BJ (cell line): ENCODE measurements at regions not wholly inside any gene's neighbourhood (a gene's known extent, or its start where the extent isn't known, plus 50 kb on each side); places are given as distances from the start of the nearest gene placed in this dataset.

Experiments used
- CTCF ChIA-PET: fragments of 350-600 bp; formaldehyde crosslinking; extraction: SDS; loops from one replicate; lab custom pipeline; 2021; ENCODE audit warnings: antibody characterized with exemption, inconsistent platforms; lab: Yijun Ruan, JAX
- POLR2A ChIA-PET: fragments of 300-600 bp; sonication (Branson Sonifier 250); formaldehyde crosslinking; extraction: SDS; loops from one replicate; lab custom pipeline; 2021; ENCODE audit warnings: antibody characterized with exemption; lab: Charles Lee
- DNase-seq: peaks from one replicate; pipeline ENCODE4 v3.0.0-alpha.2; 2011; ENCODE audit warnings: low read depth
- H3K27me3 ChIP-seq: 2 replicates; pipeline ENCODE4 v1.6.0; 2011; ENCODE audit warnings: low read length; ENCODE audit not compliant: control insufficient read depth, insufficient read depth
- H3K36me3 ChIP-seq: 2 replicates; pipeline ENCODE4 v1.5.1; 2011; ENCODE audit warnings: low read length; ENCODE audit not compliant: control insufficient read depth, insufficient read depth
- H3K4me3 ChIP-seq: 2 replicates; pipeline ENCODE4 v1.5.1; 2011; ENCODE audit warnings: low read depth, mild to moderate bottlenecking, control low read depth, low read length
- TF ChIP-seq, protein P1 (sequence below): IDR thresholded peaks from 2 replicates; pipeline ENCODE4 v1.5.1; 2011; ENCODE audit warnings: low read depth, mild to moderate bottlenecking, control low read depth, inconsistent platforms, low read length, moderate library complexity; ENCODE audit not compliant: insufficient read depth

DNA sequence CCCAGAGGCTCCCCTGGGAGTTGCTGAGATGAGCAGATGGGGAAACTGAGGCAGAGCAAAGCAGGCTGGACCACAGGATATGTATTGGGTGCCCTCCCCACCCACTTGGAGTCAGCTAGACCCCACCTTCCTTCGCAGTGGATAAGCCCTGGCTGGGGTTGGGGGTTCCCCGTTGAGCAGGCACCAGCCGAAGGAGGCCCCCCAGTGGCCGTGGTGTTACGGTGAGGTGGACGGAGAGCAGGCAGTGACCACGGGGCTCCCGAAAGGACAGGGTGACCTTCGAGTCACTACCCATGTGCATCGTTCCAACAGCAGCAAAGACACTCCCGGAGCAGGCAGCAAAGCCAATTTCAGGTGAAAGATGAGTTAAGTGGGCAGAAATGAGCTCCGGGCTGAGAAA, 62.4 kb upstream of the ADGRE5 start:
- TF ChIP-seq, protein P1, sequence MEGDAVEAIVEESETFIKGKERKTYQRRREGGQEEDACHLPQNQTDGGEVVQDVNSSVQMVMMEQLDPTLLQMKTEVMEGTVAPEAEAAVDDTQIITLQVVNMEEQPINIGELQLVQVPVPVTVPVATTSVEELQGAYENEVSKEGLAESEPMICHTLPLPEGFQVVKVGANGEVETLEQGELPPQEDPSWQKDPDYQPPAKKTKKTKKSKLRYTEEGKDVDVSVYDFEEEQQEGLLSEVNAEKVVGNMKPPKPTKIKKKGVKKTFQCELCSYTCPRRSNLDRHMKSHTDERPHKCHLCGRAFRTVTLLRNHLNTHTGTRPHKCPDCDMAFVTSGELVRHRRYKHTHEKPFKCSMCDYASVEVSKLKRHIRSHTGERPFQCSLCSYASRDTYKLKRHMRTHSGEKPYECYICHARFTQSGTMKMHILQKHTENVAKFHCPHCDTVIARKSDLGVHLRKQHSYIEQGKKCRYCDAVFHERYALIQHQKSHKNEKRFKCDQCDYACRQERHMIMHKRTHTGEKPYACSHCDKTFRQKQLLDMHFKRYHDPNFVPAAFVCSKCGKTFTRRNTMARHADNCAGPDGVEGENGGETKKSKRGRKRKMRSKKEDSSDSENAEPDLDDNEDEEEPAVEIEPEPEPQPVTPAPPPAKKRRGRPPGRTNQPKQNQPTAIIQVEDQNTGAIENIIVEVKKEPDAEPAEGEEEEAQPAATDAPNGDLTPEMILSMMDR = peak; percentile 34
- no peak overlapping the region for H3K4me3 ChIP-seq
- ChIA-PET CTCF (interaction anchor here (0.7 to 1.3 kb wide), 2 partner anchors 10 to 62 kb away, joined by 3 to 5 read pairs; no protein-coding TSS in a partner anchor), POLR2A (no interaction called here)
- H3K36me3 ChIP-seq = no peaks in the 10 kb centered on the region
- DNase-seq = no peak
- no peaks in the 10 kb centered on the region for H3K27me3 ChIP-seq

GRCh38 chr19:14317157-14317556, 64.1 kb upstream of the ADGRE5 start:
- CTCF ChIA-PET = no interaction called here

DNA sequence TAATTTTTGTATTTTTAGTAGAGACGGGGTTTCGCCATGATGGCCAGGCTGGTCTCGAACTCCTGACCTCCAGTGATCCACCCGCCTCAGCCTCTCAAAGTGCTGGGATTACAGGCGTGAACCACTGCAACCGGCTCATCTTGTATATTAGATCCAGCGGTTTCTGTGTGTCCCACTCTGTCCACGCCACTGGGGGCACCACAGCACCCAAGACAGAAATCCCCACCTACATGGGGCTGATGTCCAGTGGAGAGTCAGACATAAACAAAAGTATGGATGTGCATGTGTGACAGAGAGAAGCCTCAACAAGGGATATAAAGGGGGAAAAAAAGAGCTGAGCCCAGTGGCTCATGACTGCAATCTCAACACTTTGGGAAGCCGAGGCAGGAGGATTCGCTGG, 65.8 kb upstream of the ADGRE5 start:
- Histone ChIP-seq H3K27me3 (no peaks in the 10 kb centered on the region), H3K36me3 (no peaks in the 10 kb centered on the region), H3K4me3 (no peak overlapping the region)
- TF ChIP-seq, protein P1 = no peak
- no peak for DNase-seq
- CTCF ChIA-PET = interaction anchor here (0.9 kb wide), 1 partner anchor 179 kb away, joined by 3 read pairs; no protein-coding TSS in a partner anchor
- POLR2A ChIA-PET = no interaction called here

More at GRCh38 chr19:14317157-14317556, 64.1 kb upstream of the ADGRE5 start:
- TF ChIP-seq, protein P1 = no peak
- H3K4me3 ChIP-seq = no peak overlapping the region
- DNase-seq = no peak
- no peaks in the 10 kb centered on the region for H3K36me3 ChIP-seq
- no peaks in the 10 kb centered on the region for H3K27me3 ChIP-seq
- POLR2A ChIA-PET = no interaction called here

DNA sequence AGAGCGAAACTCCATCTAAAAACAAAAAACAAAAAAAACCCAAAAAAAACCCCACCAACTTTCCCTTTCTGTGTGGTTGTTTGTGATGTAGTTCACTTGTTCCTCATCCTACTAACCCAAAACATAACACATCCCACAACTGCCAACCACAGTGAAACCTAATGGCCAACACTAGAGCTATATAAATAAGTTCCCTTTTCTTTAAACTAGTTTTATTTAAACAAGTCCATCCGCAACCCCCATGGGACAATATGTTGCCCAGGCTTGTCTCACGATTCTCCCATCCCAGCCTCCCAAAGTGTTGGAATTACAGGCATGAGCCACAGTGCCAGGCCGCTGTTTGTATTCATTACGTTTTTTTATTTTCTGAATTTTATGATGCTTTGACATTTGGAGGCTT, 71.2 kb upstream of the ADGRE5 start:
- no peak for DNase-seq
- ChIA-PET CTCF (interaction anchor here (0.7 to 2.2 kb wide), 2 partner anchors 22 to 1506 kb away, joined by 5 to 7 read pairs; no protein-coding TSS in a partner anchor), POLR2A (no interaction called here)
- TF ChIP-seq, protein P1 = no peak
- Histone ChIP-seq H3K36me3 (no peaks in the 10 kb centered on the region), H3K4me3 (no peak overlapping the region), H3K27me3 (0 out of 2 replicates have a peak, but pooled peaks cover 2% of the 10 kb centered on the region)

DNA sequence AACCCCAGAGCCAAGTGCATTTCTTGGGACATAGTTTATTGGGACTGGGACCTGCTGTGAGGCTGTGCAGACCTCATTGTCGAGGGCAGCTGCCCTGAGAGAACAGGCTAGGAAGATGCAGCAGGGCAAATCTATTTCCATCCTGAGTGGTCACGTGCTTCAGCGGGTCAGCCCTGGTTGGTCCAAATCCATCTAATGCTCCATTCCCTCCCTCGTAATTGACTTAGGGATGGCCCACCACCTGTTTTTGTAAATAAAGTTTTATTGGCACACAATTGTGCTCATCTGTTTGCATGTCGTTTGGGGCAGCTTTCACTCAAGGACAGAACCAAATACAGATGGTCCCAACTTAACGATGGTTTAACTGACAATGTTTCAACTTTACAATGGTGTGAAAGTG, 75.5 kb upstream of the ADGRE5 start:
- CTCF ChIA-PET = interaction anchor here (1.2 to 1.4 kb wide), 2 partner anchors 17 to 23 kb away, joined by 5 read pairs; no protein-coding TSS in a partner anchor

More for the DNA sequence above, 75.5 kb upstream of the ADGRE5 start:
- H3K4me3 ChIP-seq = no peak overlapping the region
- DNase-seq = no peak
- H3K36me3 ChIP-seq = no peaks in the 10 kb centered on the region
- H3K27me3 ChIP-seq = peaks cover 2% of the 10 kb centered on the region; the same call in 1 of the 2 replicates
- TF ChIP-seq, protein P1 = no peak
- POLR2A ChIA-PET = no interaction called here
